ENCODE measurements at regions not wholly inside any gene's neighbourhood (a gene's known extent, or its start where the extent isn't known, plus 50 kb on each side); places are given as distances from the start of the nearest gene placed in this dataset.

GRCh38 chr2:120910956-120911951 lies 175.6 kb downstream of the GLI2 start:
- Mint-ChIP-seq H3K4me1 (ENCODE audit: low read depth) (peaks cover 6% of the 10 kb centered on the region), H3K36me3 (ENCODE audit: insufficient read depth) (no peaks in the 10 kb centered on the region), H3K4me3 (ENCODE audit: low read depth) (no peak overlapping the region), H3K27ac (no peak overlapping the region), H3K9me3 (ENCODE audit: low read depth) (no peaks in the 10 kb centered on the region), H3K27me3 (peaks cover 70% of the 10 kb centered on the region)
- no peak for TF ChIP-seq CTCF (IDR thresholded peaks at IDR 0.05; ENCODE audit: unreplicated experiment)
- no peak for DNase-seq (ENCODE audit: low spot score, unreplicated experiment)

DNA sequence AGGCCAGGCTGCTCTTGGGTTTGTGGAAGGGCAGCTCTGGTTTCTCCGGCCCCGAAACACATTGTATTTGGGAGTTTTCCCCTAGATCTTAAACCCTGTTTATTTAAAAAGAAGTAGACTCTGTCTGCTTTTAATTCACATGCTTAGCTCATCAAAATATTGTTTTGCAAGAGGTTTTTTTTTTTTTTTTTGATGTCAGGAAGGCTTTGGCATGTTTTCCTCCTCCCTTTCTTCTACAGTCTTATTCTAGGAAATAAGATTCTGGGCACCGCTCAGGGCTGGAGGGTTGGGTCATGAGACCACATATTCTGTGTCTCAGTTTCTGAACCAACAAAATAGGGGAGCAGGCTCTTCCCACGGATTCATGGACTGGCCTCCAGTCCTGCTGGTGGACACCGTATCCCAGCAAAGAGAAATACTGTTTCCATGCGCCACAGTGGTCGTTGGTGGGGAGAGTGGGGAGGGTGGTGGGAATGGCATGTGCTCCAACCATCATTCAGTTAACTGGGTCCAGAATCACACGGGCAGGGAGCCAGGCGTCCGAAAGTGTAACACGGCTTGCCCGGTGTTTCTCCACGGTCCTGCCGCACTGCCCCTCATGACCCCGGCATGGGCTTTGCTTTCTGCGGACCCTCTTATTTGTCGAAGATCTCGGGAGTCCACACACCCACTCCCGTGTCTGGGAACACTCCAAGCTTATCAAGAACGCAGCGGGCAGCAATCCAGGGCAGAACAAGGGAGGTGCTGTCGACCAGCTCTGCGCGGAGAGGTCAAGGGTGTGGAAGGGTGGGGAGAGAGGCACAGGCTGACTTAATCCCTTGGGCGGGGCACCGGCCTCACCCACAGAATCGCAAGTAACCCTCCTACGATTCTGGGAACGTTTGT lies 176.7 kb downstream of the GLI2 start:
- Mint-ChIP-seq H3K9me3 (ENCODE audit: low read depth) (no peaks in the 10 kb centered on the region), H3K36me3 (ENCODE audit: insufficient read depth) (no peaks in the 10 kb centered on the region), H3K27ac (no peak overlapping the region), H3K27me3 (peaks cover 71% of the 10 kb centered on the region), H3K4me1 (ENCODE audit: low read depth) (peaks cover 6% of the 10 kb centered on the region), H3K4me3 (ENCODE audit: low read depth) (no peak overlapping the region)
- TF ChIP-seq CTCF (IDR thresholded peaks at IDR 0.05; ENCODE audit: unreplicated experiment): no peak
- DNase-seq (ENCODE audit: low spot score, unreplicated experiment): no peak

DNA sequence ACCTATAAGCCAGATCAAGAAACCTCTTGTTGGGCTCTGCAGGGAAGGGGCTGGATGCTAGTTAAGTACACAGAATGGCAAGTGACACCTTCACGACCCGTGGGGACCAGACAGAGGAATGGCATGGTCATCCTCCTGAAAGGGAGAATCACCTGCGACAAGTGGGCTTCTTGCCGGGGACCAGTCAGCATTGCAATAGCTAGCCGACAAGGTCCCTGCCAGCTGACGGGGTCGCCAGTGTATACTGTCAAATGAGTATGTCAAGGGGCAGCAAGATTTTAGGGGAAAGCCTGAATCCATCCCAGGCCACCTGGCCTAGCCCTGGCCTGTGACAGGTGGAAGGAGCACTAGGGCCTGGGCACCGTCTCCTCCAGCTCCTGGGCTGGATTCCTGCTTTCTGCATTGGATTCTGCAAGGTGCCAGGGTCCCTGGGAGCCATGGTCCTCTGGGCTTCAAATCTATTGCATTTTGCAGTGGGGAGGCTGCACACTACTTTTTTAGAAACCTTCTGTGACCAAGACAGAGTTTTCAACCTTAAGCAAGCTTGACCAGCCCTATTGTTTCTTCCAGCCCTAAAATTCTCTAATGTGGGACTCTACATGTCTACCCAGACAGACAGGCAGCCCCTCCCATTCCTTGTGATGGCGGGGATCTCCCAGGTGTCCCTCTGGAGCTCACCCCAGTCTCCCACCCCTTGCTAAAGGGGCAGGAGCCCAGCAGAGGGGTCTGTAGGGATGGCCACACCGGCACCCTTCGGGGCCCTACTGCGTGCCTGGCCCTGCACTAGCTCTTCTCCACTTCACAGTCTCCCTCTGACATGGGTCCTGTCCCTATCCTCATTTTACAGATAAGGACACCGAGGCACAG lies 178.5 kb downstream of the GLI2 start:
- Mint-ChIP-seq H3K4me3 (ENCODE audit: low read depth) (no peak overlapping the region), H3K27ac (no peak overlapping the region)

DNA sequence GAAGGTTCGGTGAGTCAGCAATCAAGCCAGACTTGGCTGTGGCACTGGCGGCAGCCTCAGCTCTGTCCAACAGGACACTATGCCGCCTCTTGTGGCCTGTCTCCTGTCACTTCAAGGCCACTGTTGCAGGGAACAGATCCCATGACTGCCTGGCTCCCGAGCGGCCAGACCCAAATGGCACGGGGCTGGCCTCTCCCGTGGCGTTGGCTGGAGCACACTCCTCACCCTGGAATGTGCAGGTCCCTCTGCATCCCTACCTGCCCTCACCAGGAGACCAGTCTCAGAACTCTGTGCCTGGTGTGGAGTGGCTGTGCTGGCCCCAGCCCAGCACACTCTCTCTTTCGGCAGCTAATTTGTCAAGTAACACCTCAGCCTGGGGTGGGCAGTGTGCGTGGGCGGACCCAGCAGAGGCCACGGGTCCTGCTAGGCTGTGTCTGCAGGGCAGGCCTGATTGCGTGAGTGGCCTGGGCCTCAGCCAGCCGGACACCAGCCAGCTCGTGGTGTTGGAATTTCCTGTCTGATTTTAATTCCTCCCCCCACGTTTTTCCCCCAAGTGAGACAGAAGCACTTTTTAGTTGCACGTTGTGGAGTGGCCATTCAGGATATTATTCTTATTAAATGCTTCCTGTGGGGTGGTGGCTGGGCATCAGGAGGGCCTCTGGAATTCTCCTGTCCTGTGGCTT lies 179.3 kb downstream of the GLI2 start:
- Mint-ChIP-seq H3K9me3 (ENCODE audit: low read depth) (no peaks in the 10 kb centered on the region), H3K4me1 (ENCODE audit: low read depth) (peaks cover 6% of the 10 kb centered on the region), H3K27ac (no peak overlapping the region), H3K36me3 (ENCODE audit: insufficient read depth) (no peaks in the 10 kb centered on the region), H3K27me3 (peaks cover 81% of the 10 kb centered on the region), H3K4me3 (ENCODE audit: low read depth) (no peak overlapping the region)
- no peak for DNase-seq (ENCODE audit: low spot score, unreplicated experiment)
- TF ChIP-seq CTCF (IDR thresholded peaks at IDR 0.05; ENCODE audit: unreplicated experiment): no peak

More for the DNA sequence above, 178.5 kb downstream of the GLI2 start:
- no peak for DNase-seq (ENCODE audit: low spot score, unreplicated experiment)
- Mint-ChIP-seq H3K27me3 (peaks cover 76% of the 10 kb centered on the region), H3K9me3 (ENCODE audit: low read depth) (no peaks in the 10 kb centered on the region), H3K4me1 (ENCODE audit: low read depth) (peaks cover 6% of the 10 kb centered on the region), H3K36me3 (ENCODE audit: insufficient read depth) (no peaks in the 10 kb centered on the region)
- no peak for TF ChIP-seq CTCF (IDR thresholded peaks at IDR 0.05; ENCODE audit: unreplicated experiment)
